ENCODE measurements at regions not wholly inside any gene's neighbourhood (a gene's known extent, or its start where the extent isn't known, plus 50 kb on each side); places are given as distances from the start of the nearest gene placed in this dataset.

DNA sequence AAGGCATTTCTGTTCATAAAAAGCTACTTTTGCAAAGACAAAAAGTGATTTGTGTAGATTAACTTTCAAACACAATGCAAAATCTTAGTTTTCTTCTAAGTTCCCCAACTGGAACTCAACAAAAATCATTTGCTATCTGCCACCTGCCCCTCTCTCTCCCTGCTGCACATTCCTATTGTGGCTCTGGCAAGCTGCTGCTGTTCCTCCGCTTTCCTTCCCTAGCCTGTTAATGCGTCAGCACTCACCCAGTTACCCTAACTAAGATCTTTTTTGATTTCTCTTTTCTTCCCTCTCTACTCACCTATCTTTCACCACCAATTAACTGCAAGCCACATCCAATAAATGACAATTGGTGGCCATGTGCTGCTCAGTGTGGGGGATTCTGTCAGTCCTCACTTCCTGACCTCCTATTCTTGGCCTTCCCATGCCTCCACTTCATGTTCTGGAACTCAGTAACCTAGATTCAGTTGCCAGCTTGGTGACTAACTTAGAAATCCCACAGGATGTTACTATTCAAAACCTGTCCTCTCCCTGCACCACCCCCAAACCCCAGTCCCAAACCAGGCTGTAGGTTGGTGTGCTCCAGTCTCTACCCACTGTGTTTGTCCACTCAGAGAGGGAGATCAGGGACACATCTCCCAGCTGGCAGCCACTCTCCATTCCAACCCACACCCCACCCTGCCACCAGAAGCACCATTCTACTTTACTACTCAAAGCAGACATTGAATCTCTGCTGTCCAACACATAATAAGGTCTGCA, 140.2 kb upstream of the CTTNBP2 start:
- DNase-seq (ENCODE audit: low spot score): no peak

DNA sequence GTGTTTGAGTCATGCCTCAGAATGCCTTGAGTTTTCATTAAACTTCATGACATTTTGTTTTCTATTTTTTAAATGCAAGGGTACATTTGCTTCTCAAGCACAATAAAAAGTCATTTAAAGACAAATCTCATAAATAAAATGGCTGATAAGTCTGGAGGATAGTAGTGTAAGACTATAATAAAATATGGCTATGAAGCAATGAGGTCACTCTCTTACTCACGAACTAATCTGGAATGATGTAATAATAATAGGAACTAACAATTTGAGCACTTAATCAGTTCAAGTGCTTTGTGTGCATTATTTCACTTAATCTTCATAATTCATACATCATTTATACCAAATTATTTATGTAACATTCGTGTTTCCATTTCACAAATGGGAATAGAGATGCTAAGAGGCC, 149.3 kb upstream of the CTTNBP2 start:
- DNase-seq (ENCODE audit: low spot score): no peak

DNA sequence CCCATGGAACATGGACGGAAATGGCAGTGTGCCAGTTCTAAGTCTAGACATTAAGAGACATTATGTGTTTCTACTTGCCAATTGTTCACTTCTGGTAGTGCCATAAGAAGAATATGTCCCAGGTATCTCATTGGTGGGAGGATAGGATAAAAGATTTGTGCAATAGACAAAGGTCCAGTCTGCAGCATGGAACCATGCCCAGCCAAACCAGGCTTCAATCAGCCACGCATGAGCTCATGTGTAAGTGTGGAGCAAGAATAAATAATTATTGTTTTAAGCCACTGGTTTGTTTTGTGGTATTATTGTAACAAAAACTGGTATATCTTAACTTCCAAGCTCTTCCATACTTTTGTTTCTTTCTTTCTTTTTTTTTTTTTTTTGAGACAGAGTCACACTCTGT, 153.6 kb upstream of the CTTNBP2 start:
- no peak for DNase-seq (ENCODE audit: low spot score)

DNA sequence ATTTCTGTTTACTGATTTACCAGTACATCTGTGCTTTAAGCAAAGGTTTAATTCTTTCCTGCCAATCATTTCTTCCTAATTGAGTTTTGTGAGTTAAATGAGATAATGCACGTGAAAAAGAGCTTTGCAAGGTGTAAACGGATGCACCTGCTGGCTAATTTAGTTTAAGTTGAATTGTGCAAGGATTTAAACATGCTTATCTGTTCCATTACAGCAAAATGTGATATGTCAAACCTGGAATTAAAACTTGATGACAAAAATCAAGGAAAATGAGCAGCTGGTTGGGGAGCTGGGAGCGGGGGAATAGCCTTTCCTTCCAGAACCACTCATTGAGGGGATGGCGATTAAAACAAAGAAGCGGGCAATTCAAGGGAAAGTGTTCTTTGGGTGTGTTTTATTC, 155.0 kb upstream of the CTTNBP2 start:
- peak; percentile 69 for DNase-seq (ENCODE audit: low spot score)

DNA sequence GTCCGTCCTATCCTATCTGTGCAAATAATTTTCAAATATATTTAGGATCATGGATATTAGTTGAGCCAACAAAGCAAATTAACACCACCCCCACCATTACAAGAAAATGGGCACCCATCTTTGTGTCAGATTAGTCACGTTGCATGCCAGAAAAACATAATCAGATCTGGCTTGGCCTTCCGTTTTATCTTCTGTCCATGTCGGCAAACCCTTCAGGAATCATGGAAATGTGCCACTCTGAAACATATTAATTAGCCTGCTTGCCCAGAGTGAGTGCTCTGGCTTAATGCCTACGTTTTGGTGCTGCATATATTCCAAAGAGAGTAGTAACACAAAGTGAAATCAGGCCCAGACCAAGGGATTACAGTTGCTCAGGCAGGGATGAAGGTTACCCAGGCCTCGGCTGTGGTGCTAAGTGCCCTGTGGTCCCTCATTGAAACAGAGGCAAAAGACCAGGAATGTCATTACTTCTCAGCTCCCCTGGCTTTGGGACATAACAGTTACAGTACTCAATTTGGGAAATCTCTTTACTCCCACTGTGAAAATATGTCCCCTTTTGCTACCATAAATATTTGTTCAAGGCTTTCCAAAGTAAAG, 154.0 kb upstream of the LSM8 start:
- no peak for DNase-seq (ENCODE audit: low spot score)

DNA sequence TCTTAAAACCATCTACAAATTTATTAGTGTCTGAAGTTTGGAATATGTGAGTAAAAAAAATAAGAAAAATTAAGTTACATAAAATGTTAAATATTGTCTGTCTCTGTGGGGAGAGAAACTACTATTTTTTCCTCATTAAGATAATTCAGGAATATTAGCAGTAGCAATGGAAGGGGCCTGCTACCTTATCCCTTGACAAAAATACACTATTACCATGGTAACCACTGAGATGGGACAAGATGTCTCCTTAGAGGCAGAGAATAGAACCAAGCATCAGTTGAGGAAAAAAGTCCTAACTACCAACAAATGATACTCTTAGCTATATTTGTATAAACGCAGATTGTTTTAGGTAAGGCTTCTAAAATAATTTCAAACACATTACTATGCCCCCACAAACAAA, 150.7 kb upstream of the LSM8 start:
- DNase-seq (ENCODE audit: low spot score): no peak

DNA sequence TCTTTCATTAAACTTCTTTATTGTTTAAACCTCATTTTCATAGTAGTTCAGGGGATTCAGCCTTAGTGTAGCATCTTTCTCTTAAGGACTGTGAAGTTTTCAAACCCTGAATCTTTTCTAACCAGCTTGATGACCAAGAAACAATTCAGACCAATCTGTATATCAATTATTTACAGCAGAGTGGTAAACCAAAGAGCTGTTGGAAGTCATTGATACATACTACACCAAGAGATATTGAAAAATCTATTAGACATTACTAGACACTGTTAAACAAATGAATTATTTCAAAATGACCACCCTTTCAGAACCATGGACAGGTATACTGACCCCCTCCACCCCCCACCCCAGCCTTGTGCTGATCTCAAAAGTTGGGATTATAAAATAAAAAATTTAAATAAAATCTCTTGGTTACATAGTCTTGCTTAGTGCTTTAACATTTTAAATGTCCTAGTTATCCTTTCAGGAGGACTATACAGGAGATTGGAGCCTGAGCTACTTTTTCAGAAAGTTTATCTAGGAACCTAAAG, 143.9 kb upstream of the LSM8 start:
- no peak for DNase-seq (ENCODE audit: low spot score)

DNA sequence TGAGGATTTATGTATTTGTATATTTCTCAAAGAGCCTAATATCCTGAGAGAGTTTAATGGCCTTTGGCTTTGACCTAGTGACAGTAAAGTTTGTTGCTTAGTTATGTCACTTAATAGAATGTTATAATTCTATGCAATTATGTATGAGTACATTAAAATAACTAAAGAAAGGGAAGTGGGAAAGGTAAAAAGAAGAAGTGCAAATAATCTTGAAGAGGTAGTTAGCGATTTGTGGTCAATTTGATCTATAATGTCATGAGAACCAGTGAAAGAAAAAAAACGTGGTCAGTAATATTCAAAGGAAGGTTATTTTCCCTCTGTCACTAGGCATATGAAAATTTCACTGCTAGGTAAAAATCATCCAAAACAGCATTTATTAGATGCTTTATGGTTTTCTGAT, 143.4 kb upstream of the LSM8 start:
- DNase-seq (ENCODE audit: low spot score): no peak

DNA sequence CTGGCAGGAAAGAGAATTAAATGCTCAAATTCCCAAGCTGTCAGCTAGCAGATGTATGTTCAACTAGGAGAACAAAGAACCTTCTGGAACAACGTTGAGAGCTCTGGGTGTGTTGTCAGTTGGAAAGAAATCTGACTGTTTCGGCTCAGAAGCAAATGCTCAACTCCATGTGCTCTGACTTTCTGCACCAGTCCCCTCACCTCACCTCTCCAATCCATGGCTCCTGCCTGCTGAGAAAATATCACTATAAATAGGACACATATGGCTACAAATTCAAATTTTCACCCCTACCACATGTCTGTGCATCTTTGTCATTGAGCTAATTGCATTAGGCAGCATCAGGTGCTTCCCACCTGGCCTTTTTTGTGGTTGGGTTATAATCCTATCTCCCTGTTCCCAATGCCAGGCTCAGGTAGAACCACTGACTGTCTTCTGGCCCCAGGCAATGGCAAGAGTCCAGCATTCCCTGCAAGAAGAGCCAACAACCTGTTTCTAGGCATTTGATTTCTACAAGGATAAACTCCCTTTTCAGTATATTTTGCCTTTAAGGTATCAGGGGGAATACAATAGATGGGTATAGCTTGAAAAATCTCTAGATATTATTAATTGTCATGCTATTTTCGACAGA, 142.6 kb upstream of the LSM8 start:
- no peak for DNase-seq (ENCODE audit: low spot score)

DNA sequence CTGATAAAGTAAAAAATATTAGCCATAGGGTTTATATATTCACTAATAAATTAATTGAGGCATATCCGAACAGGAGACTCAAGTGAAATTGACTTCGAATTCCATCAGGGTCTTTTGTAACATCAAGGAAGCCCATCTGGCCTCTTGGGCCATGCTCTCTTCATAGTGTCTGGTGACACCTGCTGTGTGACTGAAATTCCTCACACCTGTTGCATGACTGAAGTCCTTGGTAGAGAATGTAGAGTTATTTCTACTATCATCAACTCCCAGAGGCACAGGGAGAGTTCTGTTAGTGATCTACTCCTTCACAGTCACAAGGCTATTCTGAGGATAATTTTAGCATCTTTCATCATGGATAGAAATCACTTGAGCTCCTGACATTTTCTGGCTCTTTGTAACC, 138.3 kb upstream of the LSM8 start:
- DNase-seq (ENCODE audit: low spot score): no peak

DNA sequence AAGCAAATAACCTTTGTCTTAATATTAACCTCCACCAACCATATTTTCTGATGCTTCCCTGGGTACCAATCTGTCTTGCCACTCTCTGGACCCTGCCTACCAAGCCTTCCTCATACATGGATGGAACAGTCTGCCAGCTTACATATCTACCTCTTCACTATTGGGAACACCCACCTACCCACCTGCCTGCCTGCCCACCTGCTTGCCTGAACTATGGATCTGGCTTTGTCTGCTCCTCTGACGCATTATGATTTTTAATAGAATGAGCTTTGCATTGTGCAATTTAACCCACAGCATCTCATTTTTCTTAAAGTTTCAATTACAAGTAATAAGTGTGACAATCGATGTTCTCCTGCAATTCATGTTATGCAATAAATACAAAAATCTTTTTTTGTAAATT, 137.9 kb upstream of the LSM8 start:
- no peak for DNase-seq (ENCODE audit: low spot score)

DNA sequence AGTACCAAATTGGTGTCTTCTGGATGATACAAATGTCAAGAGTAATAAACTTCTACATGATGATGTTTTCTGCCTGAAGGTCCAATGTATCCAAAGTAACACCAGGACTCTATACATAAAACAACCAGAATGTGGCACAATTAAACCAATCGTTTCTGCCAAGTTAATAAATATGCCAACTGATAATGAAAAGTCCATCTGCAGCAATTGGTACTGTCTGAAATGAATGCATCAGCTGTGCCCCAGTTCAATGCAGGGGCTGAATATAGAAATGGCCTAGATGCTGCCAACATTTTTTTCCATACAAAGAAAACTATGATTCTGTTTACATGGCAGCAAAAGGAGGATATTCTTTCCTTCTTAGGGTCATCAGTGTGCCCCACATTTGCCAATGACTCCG, 137.2 kb upstream of the LSM8 start:
- DNase-seq (ENCODE audit: low spot score): no peak

DNA sequence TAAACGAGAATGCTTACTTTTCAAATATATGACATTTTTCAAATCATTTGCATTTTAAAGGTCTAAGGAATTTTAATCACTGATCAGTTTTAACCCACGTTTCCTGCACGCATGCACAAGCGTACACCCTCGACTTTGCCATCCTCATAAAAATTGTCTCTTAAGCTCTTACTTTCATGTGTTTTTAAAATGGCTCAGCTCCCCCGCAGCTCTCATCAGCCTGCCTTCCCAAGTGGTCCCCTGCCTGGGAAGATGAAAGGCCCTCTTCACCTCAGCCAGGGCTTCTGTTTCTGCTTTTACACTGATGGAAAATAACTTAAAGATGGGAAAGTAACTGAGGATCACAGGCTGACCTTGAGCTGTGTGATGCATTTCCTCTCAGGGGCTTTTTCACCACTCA, 131.6 kb upstream of the LSM8 start:
- no peak for DNase-seq (ENCODE audit: low spot score)

DNA sequence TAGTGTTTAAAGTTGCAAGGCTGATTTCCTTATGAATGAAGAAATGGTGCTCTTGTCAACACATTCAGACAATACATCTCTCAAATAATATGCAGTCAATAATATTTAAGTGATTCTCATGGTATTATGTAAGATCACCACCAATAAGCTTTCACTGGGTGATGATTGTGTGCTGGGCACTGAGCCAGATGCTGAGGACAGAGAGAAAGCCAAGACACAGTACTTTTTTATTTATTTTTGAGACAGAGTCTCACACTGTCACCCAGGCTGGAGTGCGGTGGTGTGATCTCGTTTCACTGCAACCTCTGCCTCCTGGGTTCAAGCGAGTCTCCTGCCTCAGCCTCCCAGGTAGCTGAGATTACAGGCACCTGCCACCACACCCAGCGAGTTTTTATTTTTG, 130.6 kb upstream of the LSM8 start:
- no peak for DNase-seq (ENCODE audit: low spot score)

DNA sequence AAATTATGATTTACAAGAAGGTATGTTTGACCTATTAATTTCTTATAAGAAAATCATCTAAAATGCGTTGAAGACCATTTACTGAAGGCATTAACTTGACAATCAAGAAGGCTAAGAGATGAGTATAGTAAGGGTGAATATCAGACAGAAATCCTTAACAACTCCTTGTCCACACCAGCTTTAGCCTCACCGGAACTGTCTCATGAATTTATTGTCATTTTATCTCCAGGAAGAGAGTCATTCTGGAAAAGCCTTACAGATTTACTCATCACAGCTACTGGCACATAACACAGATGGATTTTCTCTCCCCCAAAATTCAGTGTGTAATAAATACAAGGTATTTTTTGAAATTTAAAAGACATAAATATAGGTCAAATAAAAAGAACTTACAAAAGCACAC, 129.4 kb upstream of the LSM8 start:
- DNase-seq (ENCODE audit: low spot score): no peak

DNA sequence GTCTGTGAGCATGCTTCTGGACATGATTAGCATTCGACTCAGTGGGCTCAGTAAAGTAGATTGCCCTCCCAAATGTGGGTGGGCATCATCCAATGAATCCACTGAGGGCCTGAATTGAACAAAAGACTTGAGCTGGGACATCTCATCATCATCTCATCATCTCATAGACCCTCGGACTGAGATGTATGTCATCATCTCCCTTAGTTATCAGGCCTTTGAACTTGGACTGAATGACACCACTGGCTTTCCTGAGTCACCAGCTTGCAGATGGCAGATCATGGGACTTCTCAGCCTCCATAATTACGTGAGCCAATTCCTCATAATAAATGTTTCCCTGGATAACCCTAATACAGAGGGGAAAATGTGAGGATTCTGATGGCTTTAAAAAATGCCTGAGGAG, 128.3 kb upstream of the LSM8 start:
- DNase-seq (ENCODE audit: low spot score): no peak

DNA sequence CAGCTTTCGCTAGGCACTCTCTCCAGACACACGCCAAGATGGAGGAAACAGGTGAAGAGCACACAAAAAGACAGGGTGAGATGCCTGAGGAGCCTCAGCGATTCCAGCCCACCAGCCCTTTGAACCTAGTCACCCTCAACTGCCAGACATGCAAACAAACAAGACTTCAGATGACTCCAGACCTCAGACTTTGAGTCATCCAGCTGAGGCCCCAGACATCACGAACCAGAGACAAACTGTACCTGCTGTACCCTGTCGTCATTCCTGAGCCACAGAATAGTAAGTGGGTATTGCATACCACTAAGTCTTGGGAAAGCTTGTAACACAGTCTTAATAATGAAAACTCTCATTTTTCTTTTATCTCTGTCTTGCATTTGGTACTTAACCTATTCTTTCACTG, 126.6 kb upstream of the LSM8 start:
- no peak for DNase-seq (ENCODE audit: low spot score)

DNA sequence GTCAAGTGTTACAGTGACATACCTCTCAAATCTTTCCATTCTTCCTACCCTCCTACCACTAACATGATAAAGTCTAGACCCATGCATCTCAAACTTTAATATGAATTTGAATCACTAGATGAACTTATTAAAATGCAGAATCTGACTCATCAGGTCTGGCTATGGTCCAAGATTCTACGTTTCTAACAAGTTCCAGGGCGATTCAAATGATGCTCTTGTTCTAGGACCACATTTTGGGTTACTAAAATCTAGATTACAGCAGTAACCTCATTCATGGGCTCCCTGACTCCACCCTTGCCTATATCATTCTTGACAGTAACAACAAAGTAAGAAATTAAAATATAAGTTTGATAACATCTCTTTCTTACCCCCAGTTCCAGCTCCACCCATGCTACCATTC, 124.8 kb upstream of the LSM8 start:
- no peak for DNase-seq (ENCODE audit: low spot score)

DNA sequence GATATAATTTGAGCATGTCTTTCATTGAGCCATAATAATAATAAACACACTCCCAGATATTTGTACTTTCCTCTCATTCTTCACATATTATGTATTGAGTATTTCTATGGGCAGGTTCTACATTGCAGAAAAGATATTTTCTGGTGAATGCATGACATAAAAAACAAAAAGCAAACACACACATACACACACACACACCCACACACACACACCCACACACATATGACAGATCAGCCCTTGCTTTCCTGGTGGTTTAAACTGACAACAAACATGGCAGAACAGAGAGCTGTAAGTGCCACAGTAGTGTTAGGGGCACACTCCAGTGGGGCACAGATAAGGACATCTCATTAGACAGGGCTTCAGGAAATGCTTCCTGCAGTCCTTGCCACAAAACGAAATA, 123.3 kb upstream of the LSM8 start:
- DNase-seq (ENCODE audit: low spot score): no peak

DNA sequence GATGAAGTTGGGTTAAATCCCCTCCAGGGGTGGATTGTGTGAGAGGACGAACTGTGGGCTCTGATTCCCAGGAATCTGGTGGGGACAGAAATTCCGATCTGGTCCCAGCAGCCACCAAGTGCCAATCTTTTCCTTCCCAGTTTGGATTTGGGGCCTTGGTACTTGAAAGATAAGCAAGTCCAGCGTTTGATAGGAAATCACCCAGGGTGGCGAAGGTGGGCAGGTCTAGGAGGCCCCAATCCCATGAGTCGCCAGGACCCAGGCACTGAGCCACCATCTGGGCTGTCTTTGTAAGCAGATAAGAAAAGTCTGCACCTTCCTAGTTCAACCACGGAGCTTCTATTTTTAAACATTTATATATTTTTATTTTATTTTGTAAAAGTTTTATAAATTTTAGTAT, 122.6 kb upstream of the LSM8 start:
- DNase-seq (ENCODE audit: low spot score): no peak

DNA sequence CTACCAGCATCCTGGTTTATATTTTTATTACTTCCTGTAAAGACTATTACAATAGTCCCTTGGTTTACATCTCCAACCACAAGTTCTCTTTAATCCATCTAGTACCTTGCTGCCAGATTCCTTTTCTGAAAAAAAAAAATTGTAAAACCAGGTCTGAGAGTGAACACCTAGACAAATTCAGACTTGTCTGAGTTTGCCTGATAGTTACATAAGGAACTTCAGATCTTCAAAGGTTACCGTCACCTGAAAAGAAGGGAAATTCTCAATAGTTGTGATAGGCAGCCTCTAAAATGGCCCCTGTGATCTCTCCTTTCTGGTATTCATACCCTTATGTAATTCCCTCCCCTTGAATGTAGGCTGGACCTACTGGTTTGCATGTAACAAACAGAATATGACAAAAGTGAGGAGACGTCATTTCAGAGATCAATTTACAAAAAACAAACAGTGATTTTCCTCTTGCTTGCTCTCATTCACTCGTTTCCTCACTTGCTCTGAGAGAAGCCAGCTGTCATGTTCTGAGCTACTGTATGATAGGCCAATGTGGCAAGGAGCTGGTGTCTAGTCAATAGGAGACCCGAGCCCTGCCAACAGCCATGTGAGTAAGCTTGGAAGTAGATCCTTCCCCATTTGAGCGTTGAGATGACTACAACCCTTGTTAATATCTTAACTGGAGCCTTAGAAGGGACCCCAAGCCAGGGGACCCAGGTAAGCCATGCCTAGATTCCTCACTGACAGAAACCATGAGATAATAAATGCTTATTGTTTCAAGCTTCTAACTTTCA, 110.9 kb upstream of the LSM8 start:
- DNase-seq (ENCODE audit: low spot score): no peak

DNA sequence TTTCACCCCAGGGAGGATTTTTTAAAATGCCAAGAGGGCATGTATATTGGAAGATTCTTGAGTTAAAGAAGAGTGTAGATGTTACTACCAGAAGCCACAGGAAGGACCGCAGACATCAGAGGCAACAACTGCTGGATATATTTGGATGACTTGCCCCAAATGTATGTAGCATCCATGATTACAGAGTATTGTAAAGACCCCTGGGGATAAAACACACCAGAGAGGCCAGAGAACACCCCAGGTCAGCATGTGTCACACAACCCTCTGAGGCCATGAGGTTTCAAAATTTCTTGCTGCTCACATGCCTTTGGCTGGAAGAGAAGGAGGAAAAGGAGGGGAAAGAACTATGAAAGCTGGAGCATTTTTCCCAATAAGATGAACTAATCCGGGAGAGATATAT, 108.0 kb upstream of the LSM8 start:
- DNase-seq (ENCODE audit: low spot score): no peak

Data from SK-N-DZ (cell line).